ENCODE measurements at regions not wholly inside any gene's neighbourhood (a gene's known extent, or its start where the extent isn't known, plus 50 kb on each side); places are given as distances from the start of the nearest gene placed in this dataset.

DNA sequence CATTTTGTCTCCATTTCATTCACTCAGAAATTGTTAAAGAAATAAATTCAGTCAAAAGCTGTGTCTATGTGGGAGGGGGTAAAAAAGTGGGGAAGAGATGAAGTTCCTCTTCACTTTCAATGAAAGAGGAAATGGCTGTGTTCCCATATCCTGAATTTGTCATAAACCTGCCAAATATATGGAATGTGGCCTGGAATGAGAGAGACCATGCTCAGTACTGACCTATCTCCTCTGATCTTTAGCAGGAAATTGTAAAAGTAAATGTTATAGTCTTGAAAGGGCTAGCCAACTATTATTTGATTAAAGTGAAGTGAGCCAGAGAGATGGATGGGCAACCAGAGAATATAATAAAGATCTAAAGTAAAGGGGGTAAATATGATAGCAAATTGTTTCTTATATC is 130.3 kb upstream of the C21orf91 start:
- TF ChIP-seq ARNTL (CRISPR knock-in tag; IDR thresholded peaks at IDR 0.05): no peak
- TF ChIP-seq, protein P1, sequence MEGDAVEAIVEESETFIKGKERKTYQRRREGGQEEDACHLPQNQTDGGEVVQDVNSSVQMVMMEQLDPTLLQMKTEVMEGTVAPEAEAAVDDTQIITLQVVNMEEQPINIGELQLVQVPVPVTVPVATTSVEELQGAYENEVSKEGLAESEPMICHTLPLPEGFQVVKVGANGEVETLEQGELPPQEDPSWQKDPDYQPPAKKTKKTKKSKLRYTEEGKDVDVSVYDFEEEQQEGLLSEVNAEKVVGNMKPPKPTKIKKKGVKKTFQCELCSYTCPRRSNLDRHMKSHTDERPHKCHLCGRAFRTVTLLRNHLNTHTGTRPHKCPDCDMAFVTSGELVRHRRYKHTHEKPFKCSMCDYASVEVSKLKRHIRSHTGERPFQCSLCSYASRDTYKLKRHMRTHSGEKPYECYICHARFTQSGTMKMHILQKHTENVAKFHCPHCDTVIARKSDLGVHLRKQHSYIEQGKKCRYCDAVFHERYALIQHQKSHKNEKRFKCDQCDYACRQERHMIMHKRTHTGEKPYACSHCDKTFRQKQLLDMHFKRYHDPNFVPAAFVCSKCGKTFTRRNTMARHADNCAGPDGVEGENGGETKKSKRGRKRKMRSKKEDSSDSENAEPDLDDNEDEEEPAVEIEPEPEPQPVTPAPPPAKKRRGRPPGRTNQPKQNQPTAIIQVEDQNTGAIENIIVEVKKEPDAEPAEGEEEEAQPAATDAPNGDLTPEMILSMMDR (CRISPR knock-in tag; IDR thresholded peaks at IDR 0.05): no peak
- TF ChIP-seq POLR2A (IDR thresholded peaks at IDR 0.05; ENCODE audit: insufficient read depth in 1 of 2, low read depth in 2 of 2, low read length in 2 of 2): no peak
- no peak for TF ChIP-seq MEIS1 (CRISPR knock-in tag; IDR thresholded peaks at IDR 0.05; ENCODE audit: borderline replicate concordance)
- TF ChIP-seq, protein P2, sequence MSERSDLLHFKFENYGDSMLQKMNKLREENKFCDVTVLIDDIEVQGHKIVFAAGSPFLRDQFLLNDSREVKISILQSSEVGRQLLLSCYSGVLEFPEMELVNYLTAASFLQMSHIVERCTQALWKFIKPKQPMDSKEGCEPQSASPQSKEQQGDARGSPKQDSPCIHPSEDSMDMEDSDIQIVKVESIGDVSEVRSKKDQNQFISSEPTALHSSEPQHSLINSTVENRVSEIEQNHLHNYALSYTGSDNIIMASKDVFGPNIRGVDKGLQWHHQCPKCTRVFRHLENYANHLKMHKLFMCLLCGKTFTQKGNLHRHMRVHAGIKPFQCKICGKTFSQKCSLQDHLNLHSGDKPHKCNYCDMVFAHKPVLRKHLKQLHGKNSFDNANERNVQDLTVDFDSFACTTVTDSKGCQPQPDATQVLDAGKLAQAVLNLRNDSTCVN (CRISPR knock-in tag; IDR thresholded peaks at IDR 0.05; ENCODE audit: borderline replicate concordance): no peak
- TF ChIP-seq, protein P3, sequence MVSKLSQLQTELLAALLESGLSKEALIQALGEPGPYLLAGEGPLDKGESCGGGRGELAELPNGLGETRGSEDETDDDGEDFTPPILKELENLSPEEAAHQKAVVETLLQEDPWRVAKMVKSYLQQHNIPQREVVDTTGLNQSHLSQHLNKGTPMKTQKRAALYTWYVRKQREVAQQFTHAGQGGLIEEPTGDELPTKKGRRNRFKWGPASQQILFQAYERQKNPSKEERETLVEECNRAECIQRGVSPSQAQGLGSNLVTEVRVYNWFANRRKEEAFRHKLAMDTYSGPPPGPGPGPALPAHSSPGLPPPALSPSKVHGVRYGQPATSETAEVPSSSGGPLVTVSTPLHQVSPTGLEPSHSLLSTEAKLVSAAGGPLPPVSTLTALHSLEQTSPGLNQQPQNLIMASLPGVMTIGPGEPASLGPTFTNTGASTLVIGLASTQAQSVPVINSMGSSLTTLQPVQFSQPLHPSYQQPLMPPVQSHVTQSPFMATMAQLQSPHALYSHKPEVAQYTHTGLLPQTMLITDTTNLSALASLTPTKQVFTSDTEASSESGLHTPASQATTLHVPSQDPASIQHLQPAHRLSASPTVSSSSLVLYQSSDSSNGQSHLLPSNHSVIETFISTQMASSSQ (IDR thresholded peaks at IDR 0.05; ENCODE audit: low read depth): no peak
- TF ChIP-seq, protein P3 (CRISPR knock-in tag; IDR thresholded peaks at IDR 0.05; ENCODE audit: borderline replicate concordance): no peak

Measured in HepG2 (cell line).